ENCODE measurements at regions not wholly inside any gene's neighbourhood (a gene's known extent, or its start where the extent isn't known, plus 50 kb on each side); places are given as distances from the start of the nearest gene placed in this dataset.

DNA sequence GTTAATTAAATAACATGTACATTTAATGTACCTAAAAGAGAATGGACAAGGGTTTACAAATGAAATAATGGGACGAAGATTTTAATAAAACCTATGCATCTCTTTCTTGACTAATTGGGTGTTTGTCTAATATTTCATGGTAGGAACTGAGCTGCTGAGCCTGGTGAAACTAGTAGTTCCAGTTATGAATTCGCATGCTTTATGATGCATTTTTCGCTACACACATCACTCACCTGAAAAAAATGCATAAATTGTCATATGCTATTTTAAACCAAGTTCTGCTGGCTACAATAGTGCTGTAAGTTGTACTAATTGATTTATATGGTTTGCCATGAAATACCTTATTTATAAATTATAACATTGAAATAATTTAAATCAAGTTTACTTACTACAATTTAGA is 806.8 kb upstream of the SLITRK5 start:
- Histone ChIP-seq H3K4me3 (ENCODE audit: low read depth, low read length, poor library complexity, severe bottlenecking) (no peak overlapping the region), H3K36me3 (ENCODE audit: insufficient read depth, low read length) (no peaks in the 10 kb centered on the region)
- TF ChIP-seq, protein P1, sequence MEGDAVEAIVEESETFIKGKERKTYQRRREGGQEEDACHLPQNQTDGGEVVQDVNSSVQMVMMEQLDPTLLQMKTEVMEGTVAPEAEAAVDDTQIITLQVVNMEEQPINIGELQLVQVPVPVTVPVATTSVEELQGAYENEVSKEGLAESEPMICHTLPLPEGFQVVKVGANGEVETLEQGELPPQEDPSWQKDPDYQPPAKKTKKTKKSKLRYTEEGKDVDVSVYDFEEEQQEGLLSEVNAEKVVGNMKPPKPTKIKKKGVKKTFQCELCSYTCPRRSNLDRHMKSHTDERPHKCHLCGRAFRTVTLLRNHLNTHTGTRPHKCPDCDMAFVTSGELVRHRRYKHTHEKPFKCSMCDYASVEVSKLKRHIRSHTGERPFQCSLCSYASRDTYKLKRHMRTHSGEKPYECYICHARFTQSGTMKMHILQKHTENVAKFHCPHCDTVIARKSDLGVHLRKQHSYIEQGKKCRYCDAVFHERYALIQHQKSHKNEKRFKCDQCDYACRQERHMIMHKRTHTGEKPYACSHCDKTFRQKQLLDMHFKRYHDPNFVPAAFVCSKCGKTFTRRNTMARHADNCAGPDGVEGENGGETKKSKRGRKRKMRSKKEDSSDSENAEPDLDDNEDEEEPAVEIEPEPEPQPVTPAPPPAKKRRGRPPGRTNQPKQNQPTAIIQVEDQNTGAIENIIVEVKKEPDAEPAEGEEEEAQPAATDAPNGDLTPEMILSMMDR (IDR thresholded peaks at IDR 0.05; ENCODE audit: low read length) = no peak
- no peak for TF ChIP-seq EZH2 (IDR thresholded peaks at IDR 0.05; ENCODE audit: borderline replicate concordance, low read length)

GRCh38 chr13:86870444-86870843 is 800.7 kb upstream of the SLITRK5 start:
- no peak overlapping the region for H3K4me3 ChIP-seq (ENCODE audit: low read depth, low read length, poor library complexity, severe bottlenecking)
- no peaks in the 10 kb centered on the region for H3K27me3 ChIP-seq (ENCODE audit: insufficient read depth, low read length)
- TF ChIP-seq, protein P1 (IDR thresholded peaks at IDR 0.05; ENCODE audit: low read length) = peak; percentile 82
- TF ChIP-seq EZH2 (IDR thresholded peaks at IDR 0.05; ENCODE audit: borderline replicate concordance, low read length) = no peak
- no peak overlapping the region for H3K27ac ChIP-seq (ENCODE audit: low read depth, low read length, poor library complexity, severe bottlenecking)
- no peaks in the 10 kb centered on the region for H4K20me1 ChIP-seq (ENCODE audit: insufficient read depth, low read length)
- H3K4me1 ChIP-seq (ENCODE audit: insufficient read depth, low read length, severe bottlenecking) = no peaks in the 10 kb centered on the region
- no peak overlapping the region for H2AFZ ChIP-seq (ENCODE audit: low read length)
- no peak overlapping the region for H3K9ac ChIP-seq (ENCODE audit: low read length)
- no peaks in the 10 kb centered on the region for H3K9me3 ChIP-seq (ENCODE audit: low read length)
- H3F3A ChIP-seq (ENCODE audit: insufficient read depth, low read length) = no peaks in the 10 kb centered on the region
- H3K36me3 ChIP-seq (ENCODE audit: insufficient read depth, low read length) = no peaks in the 10 kb centered on the region
- H3K79me2 ChIP-seq (ENCODE audit: insufficient read depth, low read length) = no peaks in the 10 kb centered on the region
- no peaks in the 10 kb centered on the region for H3K9me2 ChIP-seq (ENCODE audit: low read depth, low read length)
- no peak overlapping the region for H3K4me2 ChIP-seq (ENCODE audit: low read length)

More for the DNA sequence above, 806.8 kb upstream of the SLITRK5 start:
- no peaks in the 10 kb centered on the region for H3K9me2 ChIP-seq (ENCODE audit: low read depth, low read length)
- H3K4me2 ChIP-seq (ENCODE audit: low read length) = no peak overlapping the region
- no peaks in the 10 kb centered on the region for H3K4me1 ChIP-seq (ENCODE audit: insufficient read depth, low read length, severe bottlenecking)
- H3F3A ChIP-seq (ENCODE audit: insufficient read depth, low read length) = no peaks in the 10 kb centered on the region
- H3K9me3 ChIP-seq (ENCODE audit: low read length) = no peaks in the 10 kb centered on the region
- H4K20me1 ChIP-seq (ENCODE audit: insufficient read depth, low read length) = no peaks in the 10 kb centered on the region
- H2AFZ ChIP-seq (ENCODE audit: low read length) = no peak overlapping the region
- H3K27me3 ChIP-seq (ENCODE audit: insufficient read depth, low read length) = no peaks in the 10 kb centered on the region
- no peak overlapping the region for H3K27ac ChIP-seq (ENCODE audit: low read depth, low read length, poor library complexity, severe bottlenecking)
- no peaks in the 10 kb centered on the region for H3K79me2 ChIP-seq (ENCODE audit: insufficient read depth, low read length)
- no peak overlapping the region for H3K9ac ChIP-seq (ENCODE audit: low read length)

- Histone ChIP-seq H4K20me1 (ENCODE audit: insufficient read depth, low read length) (no peaks in the 10 kb centered on the region), H3K4me2 (ENCODE audit: low read length) (no peak overlapping the region), H3K27ac (ENCODE audit: low read depth, low read length, poor library complexity, severe bottlenecking) (no peak overlapping the region), H3K79me2 (ENCODE audit: insufficient read depth, low read length) (no peaks in the 10 kb centered on the region), H3K4me1 (ENCODE audit: insufficient read depth, low read length, severe bottlenecking) (no peaks in the 10 kb centered on the region), H3K9me2 (ENCODE audit: low read depth, low read length) (no peaks in the 10 kb centered on the region), H3F3A (ENCODE audit: insufficient read depth, low read length) (no peaks in the 10 kb centered on the region), H3K27me3 (ENCODE audit: insufficient read depth, low read length) (no peaks in the 10 kb centered on the region), H3K4me3 (ENCODE audit: low read depth, low read length, poor library complexity, severe bottlenecking) (no peak overlapping the region), H3K9ac (ENCODE audit: low read length) (no peak overlapping the region), H2AFZ (ENCODE audit: low read length) (no peak overlapping the region; the same call in 1 of the 2 replicates), H3K36me3 (ENCODE audit: insufficient read depth, low read length) (no peaks in the 10 kb centered on the region), H3K9me3 (ENCODE audit: low read length) (no peaks in the 10 kb centered on the region)
- TF ChIP-seq, protein P1 (IDR thresholded peaks at IDR 0.05; ENCODE audit: low read length) = no peak
- TF ChIP-seq EZH2 (IDR thresholded peaks at IDR 0.05; ENCODE audit: borderline replicate concordance, low read length) = no peak
Observed at GRCh38 chr13:86877441-86877840, 793.7 kb upstream of the SLITRK5 start.

All from OCI-LY1 (cell line).